A673 (cell line): ENCODE measurements at regions not wholly inside any gene's neighbourhood (a gene's known extent, or its start where the extent isn't known, plus 50 kb on each side); places are given as distances from the start of the nearest gene placed in this dataset.

Source experiments
- BruUV-seq: library from RNA; stranded (reverse); fragments of 400-500 nt; replicated peaks from 2 replicates; lab custom pipeline; 2021; lab: Mats Ljungman, UMichigan
- CTCF ChIA-PET: fragments of 300-600 bp; sonication (Branson Sonifier 250); formaldehyde crosslinking; loops from one replicate; lab custom pipeline; 2022; ENCODE audit warnings: antibody characterized with exemption; lab: Charles Lee
- POLR2A ChIA-PET: fragments of 300-600 bp; sonication (Branson Sonifier 250); formaldehyde crosslinking; loops from one replicate; lab custom pipeline; 2022; ENCODE audit warnings: antibody characterized with exemption; ENCODE audit not compliant: low non-redundant PET; lab: Charles Lee
- DNase-seq: peaks from one replicate; pipeline ENCODE4 v3.0.0-alpha.2; 2015; ENCODE audit warnings: low spot score
- H3K27ac ChIP-seq: fragments of 200-600 bp; sonication (generic); 2 replicates; pipeline ENCODE4 v1.5.1; 2016; ENCODE audit warnings: mixed run types, low read depth, mild to moderate bottlenecking, mixed read lengths, antibody characterized with exemption, low read length; ENCODE audit not compliant: poor library complexity, severe bottlenecking
- H3K27me3 ChIP-seq: fragments of 200-600 bp; sonication (generic); replicated peaks from 2 replicates; pipeline ENCODE4 v1.6.1; 2017; ENCODE audit warnings: mixed run types, low read depth, mild to moderate bottlenecking, mixed read lengths, antibody characterized with exemption, low read length; ENCODE audit not compliant: insufficient read depth, poor library complexity
- H3K36me3 ChIP-seq: fragments of 200-600 bp; sonication (generic); 2 replicates; pipeline ENCODE4 v1.6.1; 2016; ENCODE audit warnings: mixed run types, mild to moderate bottlenecking, mixed read lengths, antibody characterized with exemption, low read length; ENCODE audit not compliant: insufficient read depth, poor library complexity, severe bottlenecking
- H3K4me1 ChIP-seq: fragments of 200-600 bp; sonication (generic); 2 replicates; pipeline ENCODE4 v1.6.1; 2017; ENCODE audit warnings: mixed run types, mild to moderate bottlenecking, mixed read lengths, antibody characterized with exemption, low read length; ENCODE audit not compliant: insufficient read depth, poor library complexity, severe bottlenecking
- H3K4me3 ChIP-seq: fragments of 200-600 bp; sonication (generic); 2 replicates; pipeline ENCODE4 v1.5.1; 2016; ENCODE audit warnings: low read depth, mixed run types, mild to moderate bottlenecking, mixed read lengths, low read length; ENCODE audit not compliant: poor library complexity, severe bottlenecking
- H3K9me3 ChIP-seq: fragments of 200-600 bp; sonication (generic); 2 replicates; pipeline ENCODE4 v1.6.1; 2016; ENCODE audit warnings: mixed run types, low read depth, mild to moderate bottlenecking, mixed read lengths, antibody characterized with exemption, low read length; ENCODE audit not compliant: poor library complexity, severe bottlenecking
- CTCF ChIP-seq: fragments of 300-800, 200-600 bp; sonication (generic); conservative IDR thresholded peaks from 2 replicates; pipeline ENCODE4 v1.5.1; 2017; ENCODE audit warnings: low read depth, mild to moderate bottlenecking, antibody characterized with exemption, low read length, moderate library complexity, mixed read lengths
- EZH2 ChIP-seq: fragments of 200-600 bp; sonication (generic); IDR thresholded peaks from 2 replicates; pipeline ENCODE4 v1.6.1; 2017; ENCODE audit warnings: borderline replicate concordance, low read depth, mild to moderate bottlenecking, mixed read lengths, antibody characterized with exemption, low read length; ENCODE audit not compliant: poor library complexity, severe bottlenecking
- intact Hi-C: fragments of 100-400 bp; cut with micrococcal nuclease; formaldehyde crosslinking; loops from one replicate; pipeline ENCODE4 v1.10.0; 2022; ENCODE audit not compliant: unreplicated experiment

GRCh38 chr2:106304612-106305184 is 110.6 kb upstream of the UXS1 start:
- POLR2A ChIA-PET = no interaction called here
- CTCF ChIA-PET = no interaction called here
- no peak for DNase-seq
- no peaks in the 10 kb centered on the region for H3K4me1 ChIP-seq
- H3K9me3 ChIP-seq = no peaks in the 10 kb centered on the region
- no peak for TF ChIP-seq EZH2
- H3K36me3 ChIP-seq = no peaks in the 10 kb centered on the region
- no peak overlapping the region for H3K4me3 ChIP-seq
- no peak overlapping the region for H3K27ac ChIP-seq
- no peaks in the 10 kb centered on the region for H3K27me3 ChIP-seq
- intact Hi-C loops = no loop called here
- BruUV-seq = no TSS peak

GRCh38 chr2:106299696-106300095 is 105.6 kb upstream of the UXS1 start:
- Histone ChIP-seq H3K9me3 (no peaks in the 10 kb centered on the region), H3K4me3 (no peak overlapping the region), H3K27ac (no peak overlapping the region), H3K36me3 (no peaks in the 10 kb centered on the region), H3K4me1 (no peaks in the 10 kb centered on the region), H3K27me3 (no peaks in the 10 kb centered on the region)
- intact Hi-C loops = no loop called here
- no peak for DNase-seq
- ChIA-PET CTCF (no interaction called here), POLR2A (no interaction called here)
- BruUV-seq = no TSS peak
- TF ChIP-seq CTCF (no peak), EZH2 (no peak)

GRCh38 chr2:106296182-106296815 is 102.2 kb upstream of the UXS1 start:
- POLR2A ChIA-PET = no interaction called here
- peak; percentile 22 for DNase-seq
- Histone ChIP-seq H3K4me3 (no peak overlapping the region), H3K9me3 (no peaks in the 10 kb centered on the region), H3K4me1 (no peaks in the 10 kb centered on the region), H3K36me3 (no peaks in the 10 kb centered on the region), H3K27ac (no peak overlapping the region), H3K27me3 (no peaks in the 10 kb centered on the region)
- intact Hi-C loops = no loop called here
- CTCF ChIA-PET = no interaction called here
- TF ChIP-seq EZH2 = no peak
- TF ChIP-seq CTCF = no peak
- no TSS peak for BruUV-seq

- intact Hi-C loops = no loop called here
- Histone ChIP-seq H3K27me3 (no peaks in the 10 kb centered on the region), H3K9me3 (no peaks in the 10 kb centered on the region), H3K4me1 (no peaks in the 10 kb centered on the region), H3K4me3 (no peak overlapping the region), H3K27ac (no peak overlapping the region), H3K36me3 (no peaks in the 10 kb centered on the region)
- TF ChIP-seq EZH2 (no peak), CTCF (no peak)
- ChIA-PET CTCF (no interaction called here), POLR2A (no interaction called here)
- DNase-seq = no peak
- no TSS peak for BruUV-seq
These were observed 100.1 kb upstream of the UXS1 start for GRCh38 chr2:106294182-106294581.
